ENCODE measurements at regions not wholly inside any gene's neighbourhood (a gene's known extent, or its start where the extent isn't known, plus 50 kb on each side); places are given as distances from the start of the nearest gene placed in this dataset.
"Not testable (repeated sequence)": the region's sequence is repeated elsewhere in the genome, so short reads cannot be mapped to it uniquely, and the experiment has no call there.

DNA sequence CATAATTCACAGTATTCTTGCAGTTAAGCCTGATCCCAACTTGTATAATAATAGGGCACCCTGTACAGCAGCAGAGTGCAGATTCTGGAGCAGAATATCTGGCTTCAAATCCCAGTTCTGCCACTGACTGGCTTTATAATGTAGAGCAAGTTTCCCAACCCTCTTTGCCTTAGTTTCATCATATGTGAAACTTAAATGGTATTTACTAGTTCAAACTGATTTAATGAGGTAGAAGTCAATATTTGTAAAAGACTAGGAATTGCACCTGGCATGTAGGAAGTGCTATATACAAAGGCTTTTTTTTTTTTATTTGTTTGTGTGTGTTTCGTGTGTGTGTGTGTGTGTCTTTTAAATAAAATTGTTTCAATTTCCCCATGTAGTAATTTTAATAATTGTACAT, 125.9 kb downstream of the CCER1 start:
- DNase-seq (ENCODE audit: low spot score), result no peak

DNA sequence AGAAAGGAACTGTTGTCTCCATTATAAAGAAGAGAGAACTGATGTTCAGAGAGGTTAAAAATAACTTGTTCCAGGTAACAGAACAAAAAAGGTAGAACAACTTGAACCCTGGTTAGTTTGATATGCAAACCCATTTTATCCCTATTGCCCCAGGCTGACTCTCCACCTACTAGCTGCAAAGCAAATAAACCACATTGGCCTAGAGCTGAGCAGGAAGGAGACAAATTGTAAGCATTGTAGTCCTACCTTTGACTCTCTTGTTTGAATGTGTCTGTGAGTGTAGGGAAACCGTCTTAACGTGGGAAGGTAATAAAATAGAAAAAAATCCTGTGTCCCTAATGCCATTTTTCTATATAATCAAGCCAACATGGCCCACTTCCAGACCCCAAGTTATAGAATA, 126.4 kb downstream of the CCER1 start:
- DNase-seq (ENCODE audit: low spot score), result no peak

DNA sequence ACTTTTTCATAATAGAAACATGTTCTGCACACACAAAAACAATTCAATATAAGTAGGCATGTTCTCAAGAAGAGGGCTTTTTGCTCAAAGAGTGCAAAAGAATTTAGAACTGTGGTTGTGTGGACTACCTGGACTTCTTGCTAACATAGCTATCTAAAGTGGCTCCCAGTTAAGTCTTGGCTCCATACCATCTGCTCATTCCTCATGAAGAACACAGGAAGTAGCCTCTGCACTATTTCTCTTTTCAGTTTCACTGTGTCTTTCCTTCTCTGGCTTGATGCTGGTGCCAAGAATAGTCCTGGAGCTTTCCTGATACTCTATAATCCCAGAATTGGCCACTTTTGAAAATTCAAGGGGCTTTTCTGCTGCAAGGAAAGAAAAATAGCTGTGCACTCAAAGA, 127.4 kb downstream of the CCER1 start:
- no peak for DNase-seq (ENCODE audit: low spot score)

DNA sequence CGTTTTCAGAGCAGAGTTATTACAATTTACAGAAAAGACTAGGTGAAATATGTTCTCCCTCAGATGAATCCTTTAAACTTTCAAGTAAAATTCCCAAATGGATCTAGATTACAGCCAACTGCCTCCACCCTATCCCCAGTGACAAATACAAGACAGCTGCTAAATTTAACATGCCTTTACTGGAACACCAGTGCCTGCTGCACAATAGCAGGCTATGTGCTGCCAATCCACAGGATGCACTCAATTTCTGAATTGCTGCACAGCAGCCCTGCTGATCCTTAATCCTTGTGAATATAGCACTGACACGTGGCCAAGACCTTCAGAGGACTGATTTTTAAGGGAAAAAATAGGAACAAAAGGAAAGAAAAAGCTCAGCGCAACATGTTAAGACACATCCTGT, 128.9 kb downstream of the CCER1 start:
- DNase-seq (ENCODE audit: low spot score), result no peak

DNA sequence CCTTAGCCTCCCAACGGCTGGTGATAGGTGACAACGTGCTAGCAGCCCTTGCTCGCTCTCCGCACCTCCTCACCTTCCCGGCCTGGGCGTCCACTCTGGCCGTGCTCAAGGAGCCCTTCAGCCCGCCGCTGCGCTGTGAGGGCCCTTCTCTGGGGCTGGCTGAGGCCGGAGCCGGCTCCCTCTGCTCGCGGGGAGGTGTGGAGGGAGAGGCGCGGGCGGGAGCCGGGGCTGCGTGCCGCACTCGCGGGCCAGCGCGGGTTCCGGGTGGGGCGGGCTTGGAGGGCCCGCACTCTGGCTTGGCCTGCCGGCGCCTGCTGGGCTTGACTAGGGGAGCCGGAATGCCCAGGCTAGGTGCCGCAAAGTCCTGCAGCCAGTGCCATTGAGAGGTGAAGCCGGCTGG, 131.1 kb downstream of the CCER1 start:
- DNase-seq (ENCODE audit: low spot score), result no peak

DNA sequence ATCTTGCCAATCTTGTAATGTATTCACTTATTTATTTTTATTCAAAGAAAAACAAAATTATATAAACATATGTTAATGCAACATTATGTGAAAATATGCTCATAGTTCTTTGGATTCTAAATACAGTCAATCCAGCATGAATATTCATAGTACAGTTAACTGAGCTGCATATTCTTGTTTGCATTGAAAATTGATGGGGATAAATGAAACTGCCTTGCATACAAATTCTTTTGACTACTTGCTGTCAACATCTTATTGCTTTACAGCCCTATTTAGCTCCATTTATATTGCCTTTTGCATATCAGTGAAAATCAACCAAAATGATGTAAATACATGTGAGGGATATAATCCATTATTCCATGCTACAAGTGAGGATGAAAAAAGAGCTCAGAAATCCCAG, 135.3 kb downstream of the CCER1 start:
- no peak for DNase-seq (ENCODE audit: low spot score)

DNA sequence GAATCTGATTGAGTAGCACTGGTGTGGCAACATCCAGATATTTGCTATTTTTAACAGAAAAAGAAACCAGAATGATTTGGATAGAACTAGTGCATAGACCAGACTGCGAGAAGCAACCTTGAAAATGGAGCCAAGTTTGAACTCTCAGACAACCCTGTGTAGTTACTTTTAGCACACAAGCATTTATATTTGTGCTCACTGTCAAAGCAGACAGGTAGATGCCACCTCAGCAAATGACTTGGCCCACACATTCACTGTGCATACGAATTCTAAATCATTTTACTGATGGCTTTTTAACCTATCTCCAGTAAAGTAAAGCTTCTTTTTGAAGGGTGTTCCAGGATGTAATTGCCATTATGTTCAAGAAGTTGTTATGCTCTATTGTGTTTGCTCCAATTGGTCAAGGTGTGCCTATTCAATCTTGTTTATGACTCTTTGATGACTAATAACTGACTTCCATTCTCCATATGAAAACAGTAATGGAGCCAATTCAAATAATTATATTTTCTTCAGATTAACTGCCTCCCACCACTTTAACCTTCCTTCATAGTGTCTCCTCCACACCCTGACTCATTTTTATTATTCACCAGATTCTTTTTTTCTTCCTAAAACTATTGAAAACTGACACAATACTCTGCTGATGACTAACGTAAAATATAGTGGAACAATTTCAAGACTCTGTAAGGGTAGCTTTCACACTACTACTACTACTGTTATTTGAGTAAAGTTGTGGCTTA, 138.5 kb downstream of the CCER1 start:
- DNase-seq (ENCODE audit: low spot score), result no peak

DNA sequence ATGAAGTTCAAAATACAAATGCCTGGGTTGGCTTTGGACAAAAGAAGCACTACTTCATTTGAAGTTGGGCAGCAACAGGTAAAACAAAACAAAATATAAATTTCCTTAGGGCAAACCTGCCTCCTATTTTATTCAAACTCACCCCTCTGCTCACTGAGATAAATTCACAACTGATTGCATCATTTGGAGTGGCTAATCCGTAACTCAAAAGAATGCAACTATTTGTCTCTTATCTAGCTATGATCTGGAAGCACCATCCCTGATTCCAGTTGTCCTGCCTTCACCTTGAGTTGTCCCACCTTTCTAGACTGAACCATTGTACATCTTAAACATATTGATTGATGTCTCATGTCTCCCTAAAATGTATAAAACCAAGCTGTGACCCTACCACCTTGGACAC, 145.0 kb downstream of the CCER1 start:
- no peak for DNase-seq (ENCODE audit: low spot score)

DNA sequence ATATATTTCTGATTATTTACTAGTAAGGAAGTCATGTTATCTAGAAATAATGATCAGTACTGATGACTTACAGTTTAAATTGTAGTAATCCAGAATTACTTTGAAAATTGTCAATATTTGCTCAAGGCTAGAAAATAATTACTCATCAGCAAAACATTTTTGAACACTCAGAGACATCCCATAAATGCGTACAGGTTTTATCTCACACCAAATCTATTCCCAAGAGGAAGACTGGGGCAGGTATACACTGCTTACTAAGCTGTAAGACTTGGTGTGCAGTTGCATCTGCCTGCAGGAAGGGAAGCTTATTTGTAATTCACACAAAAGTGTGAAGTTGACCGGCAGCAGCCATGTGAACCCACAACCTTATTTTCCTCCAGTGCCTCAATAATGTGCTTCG, 146.4 kb downstream of the CCER1 start:
- DNase-seq (ENCODE audit: low spot score), result no peak

DNA sequence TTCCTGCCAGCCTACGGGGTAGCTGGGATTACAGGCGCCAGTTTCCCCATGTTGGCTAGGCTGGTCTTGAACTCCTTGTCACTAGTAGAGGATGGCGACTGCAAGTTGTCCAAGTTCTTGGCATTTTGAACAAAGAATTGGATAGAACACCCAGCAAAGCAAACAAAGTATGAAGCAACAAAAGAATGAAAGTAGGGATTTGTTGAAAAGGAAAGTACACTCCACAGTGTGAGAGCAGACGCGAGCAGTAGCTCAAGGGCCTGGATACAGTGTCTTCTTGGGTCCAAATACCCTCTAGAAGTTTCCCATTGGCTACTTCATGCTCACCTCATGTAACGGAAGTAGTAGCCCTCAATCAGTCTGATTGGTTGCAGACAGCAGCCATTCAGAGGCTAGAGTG, 152.2 kb downstream of the CCER1 start:
- no peak for DNase-seq (ENCODE audit: low spot score)

DNA sequence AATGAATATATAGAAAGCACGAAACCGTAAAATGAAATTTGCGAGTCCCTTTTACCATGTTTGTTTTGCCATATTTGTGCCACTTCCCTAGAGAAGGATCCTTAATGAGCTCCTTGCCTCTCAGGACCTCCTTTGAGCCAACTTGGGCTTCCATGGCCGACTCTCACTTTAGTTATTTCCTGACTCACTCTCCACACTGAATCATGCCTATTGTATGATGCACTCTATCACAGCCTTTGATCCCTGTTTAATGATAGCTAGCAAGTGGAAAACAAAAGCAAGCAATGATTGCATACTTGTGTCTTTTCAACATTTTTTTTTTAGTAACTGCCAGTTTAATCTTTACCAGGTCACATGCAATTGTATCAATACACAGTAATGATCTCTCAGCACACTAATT, 153.2 kb downstream of the CCER1 start:
- DNase-seq (ENCODE audit: low spot score), result no peak

DNA sequence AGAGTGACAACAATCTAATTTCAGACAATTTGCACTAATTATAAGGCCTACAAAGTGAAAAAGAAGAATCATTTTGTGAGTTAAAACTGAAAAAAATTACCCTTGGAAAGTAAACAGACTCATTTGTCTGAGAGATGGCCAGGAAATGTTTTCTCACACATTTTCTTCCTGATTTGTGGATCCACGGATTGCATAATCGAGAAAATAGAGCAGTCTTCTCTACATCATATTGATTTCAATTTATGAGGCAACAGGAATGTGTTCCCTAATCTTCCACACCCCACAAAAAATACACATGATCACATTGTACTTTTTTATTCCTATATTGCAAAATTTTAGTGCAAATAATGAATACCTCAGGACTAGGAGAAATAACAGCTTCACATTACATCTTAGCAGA, 160.8 kb downstream of the CCER1 start:
- DNase-seq (ENCODE audit: low spot score), result no peak

DNA sequence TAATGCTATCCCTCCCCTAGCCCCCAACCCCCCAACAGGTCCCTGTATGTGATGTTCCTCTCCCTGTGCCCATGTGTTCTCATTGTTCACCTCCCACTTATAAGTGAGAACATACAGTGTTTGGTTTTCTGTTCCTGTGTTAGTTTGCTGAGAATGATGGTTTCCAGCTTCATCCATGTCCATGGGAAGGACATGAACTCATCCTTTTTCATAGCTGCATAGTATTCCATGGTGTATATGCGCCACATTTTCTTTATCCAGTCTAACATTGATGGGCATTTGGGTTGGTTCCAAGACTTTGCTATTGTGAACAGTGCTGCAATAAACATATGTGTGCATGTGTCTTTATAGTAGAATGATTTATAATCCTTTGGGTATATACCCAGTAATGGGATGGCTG, 162.3 kb downstream of the CCER1 start:
- DNase-seq (ENCODE audit: low spot score), result not testable (repeated sequence)

DNA sequence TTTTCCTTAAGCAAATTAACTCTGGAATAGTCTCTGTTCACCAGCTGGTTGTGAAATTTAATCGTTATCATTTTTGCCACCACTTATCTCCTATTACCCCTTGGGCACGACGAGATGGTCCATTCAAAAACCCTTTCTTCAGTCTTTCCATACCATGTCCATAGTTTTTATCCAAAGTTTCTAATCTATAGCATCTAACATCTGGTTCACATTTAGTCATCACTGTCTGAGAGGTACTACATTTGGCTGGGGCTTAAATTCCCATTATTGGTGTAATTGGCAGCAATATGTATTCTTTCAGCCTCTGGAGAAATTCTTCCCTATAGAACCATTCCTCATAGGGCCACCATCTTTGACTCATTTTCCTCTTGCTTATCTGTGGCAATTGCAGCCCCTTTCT, 163.5 kb downstream of the CCER1 start:
- DNase-seq (ENCODE audit: low spot score), result no peak

DNA sequence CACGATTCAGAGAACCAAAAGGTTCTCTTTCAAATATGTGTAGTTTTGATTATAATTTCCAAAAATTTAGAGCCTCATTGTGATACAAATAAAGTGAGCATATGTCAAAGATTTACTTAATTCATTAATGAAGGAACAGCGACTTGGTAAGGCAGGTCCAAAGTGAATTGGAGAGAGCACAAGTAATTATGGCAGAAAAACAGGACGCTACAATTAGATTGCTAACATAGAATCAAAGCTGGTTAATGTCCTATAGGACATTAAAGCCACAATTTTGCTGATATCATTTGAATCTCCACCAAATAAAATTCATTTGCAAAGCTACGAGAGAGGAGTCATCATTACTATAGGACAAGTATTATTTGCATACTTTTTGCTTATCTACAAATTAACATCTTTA, 164.2 kb downstream of the CCER1 start:
- DNase-seq (ENCODE audit: low spot score), result no peak

DNA sequence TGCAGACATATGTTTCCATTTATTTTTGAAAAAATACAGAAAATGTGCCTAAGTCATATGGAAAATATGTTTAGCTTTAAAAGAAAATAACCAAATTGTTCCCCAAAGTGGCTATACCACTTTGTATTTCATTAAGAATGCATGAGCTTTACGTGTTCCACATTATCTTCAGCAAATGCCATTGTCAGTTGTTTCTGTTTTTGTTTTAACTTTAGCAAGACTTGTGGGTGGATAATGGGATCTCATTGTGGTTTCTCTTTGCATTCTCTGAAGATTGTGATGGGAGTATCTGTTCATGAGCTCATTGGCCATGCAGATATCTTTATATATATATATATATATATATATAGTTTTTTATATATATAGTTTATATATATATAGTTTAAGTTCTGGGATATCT, 181.5 kb downstream of the CCER1 start:
- no peak for DNase-seq (ENCODE audit: low spot score)

DNA sequence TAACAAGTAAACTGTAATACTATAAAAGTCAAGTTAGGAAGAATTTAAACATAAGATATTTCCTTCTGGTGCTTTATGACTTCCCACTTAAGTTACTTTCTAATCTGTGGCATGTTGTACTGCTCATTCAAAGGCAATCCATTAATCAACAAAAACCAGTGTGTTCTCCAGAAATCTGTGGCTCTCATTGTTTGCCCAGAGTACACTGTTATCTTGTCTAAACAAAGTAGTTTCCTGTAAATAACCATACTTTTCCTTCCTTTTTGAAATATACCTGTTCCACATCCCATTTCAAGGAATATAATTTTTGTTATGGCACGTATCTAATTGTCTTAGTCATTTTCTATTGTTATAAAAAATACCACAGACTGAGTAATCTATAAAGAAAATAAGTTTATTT, 184.1 kb downstream of the CCER1 start:
- DNase-seq (ENCODE audit: low spot score), result no peak

DNA sequence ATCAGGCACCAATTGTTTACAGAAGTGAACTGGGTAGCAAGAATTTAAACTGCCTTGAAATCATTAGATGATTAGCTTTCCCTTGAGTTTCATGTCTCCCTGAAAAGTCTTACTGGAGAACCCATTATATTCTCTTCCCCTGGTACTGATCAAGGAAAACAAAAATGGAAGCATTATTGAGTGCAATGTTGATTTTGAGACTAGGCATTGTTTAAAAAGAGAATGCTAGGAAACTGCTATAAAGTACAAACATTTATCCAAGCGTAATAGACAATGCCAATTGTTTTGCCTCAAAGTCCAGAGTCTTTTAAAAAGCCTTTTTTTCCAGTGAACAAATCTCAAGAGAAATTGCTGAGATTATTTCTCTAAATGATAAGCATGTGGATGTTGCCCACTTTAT, 197.0 kb downstream of the CCER1 start:
- no peak for DNase-seq (ENCODE audit: low spot score)

DNA sequence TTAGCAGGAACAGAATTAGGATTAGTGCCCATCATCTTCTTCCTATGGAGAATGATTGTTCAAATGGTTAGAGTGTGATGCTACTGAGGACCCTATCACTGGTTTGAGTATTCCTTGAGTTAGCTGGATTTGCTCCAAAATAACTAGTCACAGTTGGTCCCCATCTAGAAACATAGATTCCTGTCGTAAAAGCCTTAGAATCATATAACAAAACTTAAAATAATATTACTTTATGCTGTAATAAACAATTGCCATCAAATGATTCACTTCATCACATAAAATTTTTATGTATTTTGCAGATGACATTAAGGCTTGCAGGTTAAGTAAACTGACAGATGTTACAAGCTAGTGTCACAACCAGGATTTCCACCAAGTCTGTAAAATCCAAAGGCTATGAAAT, 209.8 kb downstream of the CCER1 start:
- no peak for DNase-seq (ENCODE audit: low spot score)

DNA sequence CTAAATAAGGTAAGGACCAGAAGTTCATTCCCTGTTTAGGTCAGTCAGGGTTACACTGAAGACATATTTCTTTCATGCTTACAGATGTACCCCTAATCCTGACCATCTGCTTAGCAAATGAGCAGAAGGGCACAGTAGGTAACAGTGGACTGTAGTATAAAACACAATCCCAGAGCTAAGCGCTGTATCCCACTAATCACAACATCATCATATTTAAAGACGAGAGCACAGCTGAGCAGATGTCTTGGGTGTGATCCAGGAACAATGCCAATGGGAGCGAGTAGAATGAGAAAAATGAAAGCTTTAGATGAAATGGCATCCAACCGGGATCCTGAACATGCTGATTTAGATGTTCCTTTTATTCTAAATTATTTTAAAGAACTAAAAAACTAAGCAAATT, 213.4 kb downstream of the CCER1 start:
- DNase-seq (ENCODE audit: low spot score), result no peak

DNA sequence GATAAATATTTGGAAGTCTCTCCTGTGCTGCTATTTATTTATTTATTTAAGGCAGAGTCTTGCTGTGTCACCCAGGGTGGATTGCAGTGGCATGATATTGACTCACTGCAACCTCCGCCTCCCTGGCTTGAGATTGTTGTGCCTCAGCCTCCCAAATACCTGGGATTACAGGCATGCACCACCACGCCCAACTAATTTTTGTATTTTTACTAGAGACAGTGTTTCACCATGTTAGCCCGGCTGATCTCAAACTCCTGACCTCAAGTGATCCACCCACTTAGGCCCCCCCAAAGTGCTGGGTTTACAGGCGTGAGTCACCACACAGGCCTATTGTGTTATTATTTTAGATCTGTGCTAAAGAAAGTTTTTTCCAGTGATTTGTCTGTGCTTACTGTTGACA, 225.2 kb downstream of the CCER1 start:
- DNase-seq (ENCODE audit: low spot score), result no peak

DNA sequence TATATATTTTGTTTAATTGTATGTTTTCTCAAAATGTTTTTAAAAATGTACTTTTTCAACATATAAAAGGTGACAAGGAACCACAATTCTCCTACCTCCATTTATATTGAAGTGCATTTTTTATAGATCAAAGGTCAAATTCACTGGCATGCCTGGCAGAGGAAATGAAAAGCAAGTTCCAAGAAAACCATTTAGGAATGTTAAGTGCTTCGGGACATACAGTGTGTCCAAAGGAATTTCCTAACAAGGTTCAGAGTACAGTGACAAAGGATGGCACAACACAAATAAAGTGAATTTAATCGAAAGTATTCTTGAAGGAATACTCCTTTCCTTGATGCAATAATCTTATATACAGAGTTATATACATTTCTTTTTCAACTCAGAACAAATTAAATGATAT, 242.3 kb downstream of the CCER1 start:
- no peak for DNase-seq (ENCODE audit: low spot score)

DNA sequence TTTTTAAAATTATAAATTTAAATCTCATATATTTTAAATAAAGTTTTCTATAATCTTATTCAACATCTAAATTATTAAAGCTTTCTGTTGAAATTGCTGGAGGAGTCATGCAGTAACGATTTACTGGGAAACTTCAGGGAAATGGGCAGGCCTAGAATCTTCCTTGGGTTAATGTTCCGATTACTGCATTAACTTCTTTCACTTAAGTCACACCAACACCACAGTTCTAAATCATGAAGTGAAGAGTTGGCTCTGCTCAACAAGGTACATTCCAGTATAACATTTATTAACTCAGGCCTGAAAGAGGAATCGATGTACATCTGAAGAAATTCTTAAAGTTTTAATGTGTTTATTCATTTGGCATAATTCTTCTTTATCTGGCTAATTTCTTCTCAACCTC, 244.3 kb downstream of the CCER1 start:
- no peak for DNase-seq (ENCODE audit: low spot score)

DNA sequence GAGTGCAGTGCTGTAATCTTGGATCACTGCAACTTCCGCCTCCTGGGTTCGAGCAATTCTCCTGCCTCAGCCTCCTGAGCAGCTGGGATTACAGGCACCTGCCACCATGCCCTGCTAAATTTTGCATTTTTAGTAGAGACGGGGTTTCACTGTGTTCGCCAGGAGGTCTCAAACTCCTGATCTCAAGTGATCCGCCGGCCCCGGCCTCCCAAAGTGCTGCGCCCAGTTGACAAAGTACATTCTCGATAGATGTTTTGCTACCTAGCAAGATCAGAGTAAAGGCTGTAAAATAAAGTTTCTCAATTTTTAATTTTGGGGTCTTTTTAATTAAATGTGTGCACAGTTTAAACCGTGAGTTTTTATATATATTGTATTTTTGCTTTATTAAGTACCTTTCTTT, 248.9 kb downstream of the CCER1 start:
- DNase-seq (ENCODE audit: low spot score), result no peak

DNA sequence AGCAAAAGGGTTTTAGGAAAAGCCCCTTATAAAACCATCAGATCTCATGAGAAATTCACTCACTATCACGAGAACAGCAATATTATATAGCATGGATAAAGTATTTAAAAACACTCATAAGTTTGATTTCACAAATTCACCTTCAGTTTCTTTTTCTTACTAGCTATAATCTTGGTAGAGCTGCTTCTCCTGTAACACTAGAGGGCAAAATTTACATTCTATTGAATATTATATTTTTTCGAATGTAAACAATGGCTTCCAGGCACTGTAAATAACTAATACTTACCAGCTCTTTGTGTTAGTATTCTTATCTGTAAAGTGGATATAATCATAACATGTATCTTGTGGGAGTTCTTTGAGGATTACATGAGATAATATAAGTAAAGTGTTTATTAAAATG, 259.6 kb downstream of the CCER1 start:
- peak; percentile 3 for DNase-seq (ENCODE audit: low spot score)
